Progenitor cell of endocrine pancreas (in vitro differentiated cells): ENCODE measurements at regions not wholly inside any gene's neighbourhood (a gene's known extent, or its start where the extent isn't known, plus 50 kb on each side); places are given as distances from the start of the nearest gene placed in this dataset.

ENCODE experiments used
- DNase-seq: peaks from one replicate; pipeline ENCODE4 v3.0.0; 2021; ENCODE audit warnings: low spot score; ENCODE audit not compliant: unreplicated experiment
- H3K27ac Mint-ChIP-seq: 2 replicates; pipeline ENCODE4 v1.8.0; 2021; ENCODE audit warnings: mild to moderate bottlenecking, moderate library complexity, mixed read lengths
- H3K27me3 Mint-ChIP-seq: 2 replicates; pipeline ENCODE4 v1.8.0; 2021; ENCODE audit warnings: mixed read lengths
- H3K36me3 Mint-ChIP-seq: 2 replicates; pipeline ENCODE4 v1.8.0; 2022; ENCODE audit warnings: mixed read lengths; ENCODE audit not compliant: insufficient read depth
- H3K4me1 Mint-ChIP-seq: 2 replicates; pipeline ENCODE4 v1.8.0; 2021; ENCODE audit warnings: low read depth, mixed read lengths
- H3K4me3 Mint-ChIP-seq: 2 replicates; pipeline ENCODE4 v1.8.0; 2021; ENCODE audit warnings: low read depth, mild to moderate bottlenecking, moderate library complexity, mixed read lengths
- H3K9me3 Mint-ChIP-seq: 2 replicates; pipeline ENCODE4 v1.8.0; 2021; ENCODE audit warnings: low read depth, mixed read lengths
- TF ChIP-seq, protein P1 (sequence below): fragments of 200-600 bp; sonication (generic); IDR thresholded peaks from one replicate; pipeline ENCODE4 v1.5.0; 2021; ENCODE audit warnings: antibody characterized with exemption, mild to moderate bottlenecking; ENCODE audit not compliant: unreplicated experiment

DNA sequence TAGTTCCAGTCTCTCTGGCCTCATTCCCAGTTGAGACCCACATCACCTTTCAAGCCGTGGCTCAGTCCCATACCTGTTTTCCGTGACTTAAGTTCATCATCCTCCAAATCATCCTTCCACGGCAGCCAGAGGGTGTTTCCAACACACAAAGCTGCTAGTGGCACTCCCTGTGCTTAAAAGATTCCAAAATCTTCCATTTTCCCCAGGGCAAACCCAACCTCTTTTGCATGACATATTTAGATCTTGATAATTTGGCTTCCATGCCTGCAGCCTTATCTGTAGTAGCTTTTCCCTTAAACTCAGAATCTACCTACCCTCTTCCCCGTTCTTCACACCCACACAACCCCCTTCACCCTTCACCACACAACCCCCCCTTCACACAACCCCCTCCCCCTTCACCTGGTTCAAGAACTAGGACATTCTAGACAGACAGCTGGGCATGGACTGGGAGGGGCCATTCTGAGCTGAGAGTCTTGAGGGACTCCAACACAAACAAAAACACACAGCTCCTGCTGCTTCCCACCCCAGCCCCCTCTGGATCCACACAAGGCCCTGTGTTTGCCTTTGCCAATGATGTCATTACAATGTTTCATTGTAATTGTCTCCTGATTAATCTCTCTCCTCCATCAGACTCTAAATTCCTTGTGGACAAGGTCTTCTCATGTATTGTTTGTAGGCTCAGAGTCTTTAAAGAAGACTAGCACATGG is 268.2 kb downstream of the SH3GL2 start:
- no peaks in the 10 kb centered on the region for H3K36me3 Mint-ChIP-seq
- peaks cover 17% of the 10 kb centered on the region for H3K9me3 Mint-ChIP-seq
- peaks cover 2% of the 10 kb centered on the region for H3K4me1 Mint-ChIP-seq
- no peak for DNase-seq
- H3K27me3 Mint-ChIP-seq: no peaks in the 10 kb centered on the region
- no peak overlapping the region for H3K4me3 Mint-ChIP-seq
- H3K27ac Mint-ChIP-seq: no peak overlapping the region
- TF ChIP-seq, protein P1, sequence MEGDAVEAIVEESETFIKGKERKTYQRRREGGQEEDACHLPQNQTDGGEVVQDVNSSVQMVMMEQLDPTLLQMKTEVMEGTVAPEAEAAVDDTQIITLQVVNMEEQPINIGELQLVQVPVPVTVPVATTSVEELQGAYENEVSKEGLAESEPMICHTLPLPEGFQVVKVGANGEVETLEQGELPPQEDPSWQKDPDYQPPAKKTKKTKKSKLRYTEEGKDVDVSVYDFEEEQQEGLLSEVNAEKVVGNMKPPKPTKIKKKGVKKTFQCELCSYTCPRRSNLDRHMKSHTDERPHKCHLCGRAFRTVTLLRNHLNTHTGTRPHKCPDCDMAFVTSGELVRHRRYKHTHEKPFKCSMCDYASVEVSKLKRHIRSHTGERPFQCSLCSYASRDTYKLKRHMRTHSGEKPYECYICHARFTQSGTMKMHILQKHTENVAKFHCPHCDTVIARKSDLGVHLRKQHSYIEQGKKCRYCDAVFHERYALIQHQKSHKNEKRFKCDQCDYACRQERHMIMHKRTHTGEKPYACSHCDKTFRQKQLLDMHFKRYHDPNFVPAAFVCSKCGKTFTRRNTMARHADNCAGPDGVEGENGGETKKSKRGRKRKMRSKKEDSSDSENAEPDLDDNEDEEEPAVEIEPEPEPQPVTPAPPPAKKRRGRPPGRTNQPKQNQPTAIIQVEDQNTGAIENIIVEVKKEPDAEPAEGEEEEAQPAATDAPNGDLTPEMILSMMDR: no peak

DNA sequence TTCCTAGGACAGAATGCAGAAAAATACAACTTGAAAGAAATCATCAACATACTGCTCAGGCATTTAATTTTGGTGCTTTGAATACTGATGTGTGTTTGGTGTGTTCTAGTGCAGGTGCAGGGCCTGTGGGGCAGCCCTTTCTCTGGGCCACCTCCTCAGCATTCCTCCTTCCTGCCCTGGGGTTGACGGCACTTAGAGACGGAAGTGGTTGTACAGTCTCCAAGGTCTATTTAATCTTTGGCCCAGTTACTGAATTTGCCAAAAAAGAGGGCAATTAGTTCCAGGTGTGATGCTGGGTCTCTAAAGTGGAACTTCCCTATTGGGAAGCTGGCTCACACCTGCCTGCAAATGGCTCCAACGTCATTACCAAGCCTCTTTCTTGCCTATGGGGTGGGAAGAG is 269.0 kb downstream of the SH3GL2 start:
- Mint-ChIP-seq H3K4me3 (no peak overlapping the region), H3K27me3 (no peaks in the 10 kb centered on the region), H3K36me3 (no peaks in the 10 kb centered on the region), H3K4me1 (peaks cover 2% of the 10 kb centered on the region), H3K9me3 (peaks cover 17% of the 10 kb centered on the region), H3K27ac (no peak overlapping the region)
- TF ChIP-seq, protein P1: no peak
- DNase-seq: no peak

DNA sequence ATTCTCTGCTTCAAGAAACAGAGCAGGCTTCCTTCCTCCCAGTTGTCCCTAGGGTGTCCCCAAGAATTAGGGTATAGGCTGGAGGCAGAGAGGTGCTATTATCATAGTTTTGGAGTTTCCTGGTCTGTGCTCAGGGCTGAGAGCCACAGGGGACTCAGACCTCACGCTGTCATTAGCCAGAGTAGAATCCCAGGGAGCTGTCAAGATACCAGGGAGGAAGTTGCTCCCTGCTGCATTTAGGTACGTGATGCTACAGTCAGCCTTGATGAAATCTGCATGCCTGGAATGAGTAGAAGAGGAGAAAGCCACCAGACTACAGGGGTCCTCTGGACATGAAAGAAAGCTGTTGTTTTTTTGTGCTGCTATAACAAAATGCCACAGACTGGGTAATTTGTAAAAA is 273.2 kb downstream of the SH3GL2 start:
- DNase-seq: no peak
- Mint-ChIP-seq H3K36me3 (no peaks in the 10 kb centered on the region), H3K9me3 (no peaks in the 10 kb centered on the region), H3K27me3 (no peaks in the 10 kb centered on the region), H3K4me3 (no peak overlapping the region), H3K4me1 (peaks cover 2% of the 10 kb centered on the region), H3K27ac (no peak overlapping the region)
- TF ChIP-seq, protein P1: no peak

DNA sequence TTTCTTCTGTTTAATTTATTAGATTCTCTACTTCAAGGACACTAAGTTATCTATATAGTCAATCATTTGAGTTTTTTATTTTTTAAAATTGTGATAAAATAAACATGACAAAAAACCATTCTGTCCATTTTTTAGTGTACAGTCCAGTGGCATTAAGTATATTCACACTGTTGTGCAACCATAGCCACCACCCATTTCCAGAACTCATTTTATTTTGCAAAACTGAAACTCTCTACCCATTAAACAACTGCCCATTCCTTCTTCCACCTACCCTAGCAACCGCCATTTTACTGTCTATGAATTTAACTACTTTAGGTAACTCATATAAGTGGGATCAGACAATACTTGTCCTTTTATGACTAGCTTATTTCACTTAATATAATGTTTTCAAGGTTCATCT is 275.6 kb downstream of the SH3GL2 start:
- Mint-ChIP-seq H3K27ac (no peak overlapping the region), H3K36me3 (no peaks in the 10 kb centered on the region), H3K4me1 (no peaks in the 10 kb centered on the region), H3K9me3 (no peaks in the 10 kb centered on the region), H3K4me3 (no peak overlapping the region), H3K27me3 (no peaks in the 10 kb centered on the region)
- DNase-seq: no peak
- TF ChIP-seq, protein P1: no peak

DNA sequence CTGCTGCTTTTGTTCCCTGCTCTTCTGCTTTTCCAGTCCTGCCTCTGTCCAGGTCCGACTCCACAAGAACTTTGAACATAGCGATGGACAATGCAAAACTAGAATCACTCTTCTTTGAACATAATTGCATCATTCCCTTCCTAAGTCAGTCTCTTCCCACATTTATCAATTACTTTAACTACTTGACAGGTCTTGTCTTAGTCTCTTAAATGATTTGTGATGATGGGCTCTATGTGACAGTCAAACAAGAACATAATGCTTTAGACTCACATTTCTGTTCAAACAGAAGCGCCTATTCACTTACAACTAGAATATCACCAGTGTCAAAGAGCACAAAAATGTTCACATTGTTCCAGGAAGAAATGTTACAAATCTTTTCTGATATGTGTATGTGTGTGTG is 278.1 kb downstream of the SH3GL2 start:
- H3K4me1 Mint-ChIP-seq: no peaks in the 10 kb centered on the region
- H3K27me3 Mint-ChIP-seq: no peaks in the 10 kb centered on the region
- H3K4me3 Mint-ChIP-seq: no peak overlapping the region
- H3K36me3 Mint-ChIP-seq: no peaks in the 10 kb centered on the region
- TF ChIP-seq, protein P1: no peak
- no peak for DNase-seq
- no peak overlapping the region for H3K27ac Mint-ChIP-seq
- no peaks in the 10 kb centered on the region for H3K9me3 Mint-ChIP-seq
